GM19455 (cell line): ENCODE measurements at regions not wholly inside any gene's neighbourhood (a gene's known extent, or its start where the extent isn't known, plus 50 kb on each side); places are given as distances from the start of the nearest gene placed in this dataset.

Experiments used
- ATAC-seq: cut with Tn5 transposase; IDR thresholded peaks from one replicate; pipeline ENCODE4 v1.9.1; 2021; ENCODE audit not compliant: unreplicated experiment

GRCh38 chr4:89604951-89605350 is 232.0 kb downstream of the SNCA start:
- no peak for ATAC-seq

DNA sequence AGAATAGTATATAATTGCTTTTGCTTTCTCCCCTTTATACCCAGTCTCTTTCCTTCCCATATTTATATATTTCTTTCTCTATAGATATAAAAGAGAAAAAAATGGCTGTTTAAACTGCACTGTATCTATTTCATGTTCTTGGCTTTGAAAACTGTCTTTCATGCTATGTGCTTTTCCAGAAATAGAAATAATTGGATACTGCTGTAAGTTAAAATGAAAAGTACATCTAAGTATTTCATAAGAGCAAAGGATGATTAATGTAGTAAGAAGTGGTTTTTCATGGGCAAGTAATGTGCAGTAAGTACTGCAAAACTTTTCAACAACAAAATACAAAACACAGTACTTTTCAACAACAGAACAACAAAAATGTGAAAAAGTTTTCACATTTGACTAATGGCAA is 237.9 kb downstream of the SNCA start:
- no peak for ATAC-seq

- no peak for ATAC-seq
Measured at GRCh38 chr4:89598602-89599001, 238.4 kb downstream of the SNCA start.

GRCh38 chr4:89595125-89595789 is 241.7 kb downstream of the SNCA start:
- no peak for ATAC-seq

GRCh38 chr4:89590128-89590527 is 246.8 kb downstream of the SNCA start:
- ATAC-seq: no peak

DNA sequence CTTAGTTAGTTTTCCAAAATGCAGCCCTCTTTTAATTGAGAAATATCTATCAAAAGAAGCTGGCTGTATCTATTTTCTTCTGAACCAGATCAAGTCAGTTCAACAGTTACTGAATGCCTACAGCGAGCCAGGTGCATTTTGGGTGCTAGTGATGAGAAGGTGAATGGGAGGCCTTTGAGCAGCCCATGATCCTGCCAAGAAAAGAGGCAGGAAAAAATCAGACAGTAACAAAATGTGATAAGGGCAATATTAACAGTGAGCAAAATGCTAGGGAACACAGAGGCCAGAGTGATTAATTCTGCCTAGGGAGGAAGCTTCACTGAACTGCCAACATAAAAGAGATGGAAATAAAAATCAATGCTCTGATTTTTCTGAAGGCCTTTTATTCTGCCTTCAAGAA is 248.5 kb downstream of the SNCA start:
- ATAC-seq: no peak

GRCh38 chr4:89587364-89587763 is 249.6 kb downstream of the SNCA start:
- ATAC-seq: no peak

GRCh38 chr4:89586864-89587263 is 250.1 kb downstream of the SNCA start:
- ATAC-seq: no peak

- no peak for ATAC-seq
Measured at GRCh38 chr4:89586318-89586717, 250.6 kb downstream of the SNCA start.

GRCh38 chr4:89582756-89583505 is 254.0 kb downstream of the SNCA start:
- ATAC-seq: no peak

DNA sequence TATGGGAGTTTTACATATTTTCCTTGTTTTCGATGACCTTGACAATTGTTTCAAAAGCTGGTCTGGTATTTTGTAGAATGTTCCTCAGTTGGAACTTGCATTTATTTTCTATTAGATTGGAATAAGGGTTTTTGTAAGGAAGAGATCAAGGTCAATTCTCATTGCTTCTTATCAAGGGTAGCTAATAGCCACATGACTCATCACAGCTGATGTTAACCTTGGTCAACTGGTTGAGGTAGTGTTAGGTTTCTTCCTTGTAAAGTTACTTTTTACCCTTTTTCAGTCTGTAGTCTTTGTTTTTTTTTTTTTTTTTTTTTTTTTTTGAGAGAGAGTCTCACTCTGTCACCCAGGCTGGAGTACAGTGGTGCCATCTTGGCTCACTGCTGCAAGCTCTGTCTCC is 257.2 kb downstream of the SNCA start:
- no peak for ATAC-seq

DNA sequence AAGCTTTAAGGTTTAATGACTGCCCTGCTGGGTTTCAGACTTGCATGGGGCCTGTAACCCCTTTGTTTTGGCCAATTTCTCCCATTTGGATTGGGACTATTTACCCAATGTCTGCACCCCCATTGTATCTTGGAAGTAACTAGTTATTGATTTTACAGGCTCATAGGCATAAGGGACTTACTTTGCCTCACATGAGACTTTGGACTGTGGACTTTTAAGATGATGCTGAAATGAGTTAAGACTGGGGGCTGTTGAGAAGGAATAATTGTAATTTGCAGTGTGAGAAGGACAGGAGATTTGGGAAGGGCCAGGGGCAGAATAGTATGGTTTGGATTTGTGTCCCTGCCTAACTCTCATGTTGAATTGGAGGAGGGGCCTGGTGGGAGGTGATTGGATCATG is 260.7 kb downstream of the SNCA start:
- no peak for ATAC-seq

DNA sequence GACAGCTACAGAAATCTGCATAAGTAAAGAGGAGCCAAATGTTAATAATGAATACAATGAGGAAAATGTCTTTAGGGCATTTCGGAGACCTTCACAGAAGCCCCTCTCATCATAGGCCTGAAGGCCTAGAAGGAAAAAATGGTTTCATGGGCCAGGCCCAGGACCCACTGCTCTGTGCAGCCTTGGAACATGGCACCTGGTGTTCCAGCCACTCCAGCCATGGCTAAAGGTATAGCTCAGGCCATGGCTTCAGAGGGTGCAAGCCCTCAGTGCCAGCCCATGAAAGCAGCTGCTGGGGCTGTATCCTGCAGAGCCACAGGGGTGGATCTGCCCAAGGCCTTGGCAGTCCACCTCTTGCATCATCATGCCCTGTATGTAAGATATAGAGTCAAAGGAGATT is 261.1 kb downstream of the SNCA start:
- ATAC-seq: no peak

DNA sequence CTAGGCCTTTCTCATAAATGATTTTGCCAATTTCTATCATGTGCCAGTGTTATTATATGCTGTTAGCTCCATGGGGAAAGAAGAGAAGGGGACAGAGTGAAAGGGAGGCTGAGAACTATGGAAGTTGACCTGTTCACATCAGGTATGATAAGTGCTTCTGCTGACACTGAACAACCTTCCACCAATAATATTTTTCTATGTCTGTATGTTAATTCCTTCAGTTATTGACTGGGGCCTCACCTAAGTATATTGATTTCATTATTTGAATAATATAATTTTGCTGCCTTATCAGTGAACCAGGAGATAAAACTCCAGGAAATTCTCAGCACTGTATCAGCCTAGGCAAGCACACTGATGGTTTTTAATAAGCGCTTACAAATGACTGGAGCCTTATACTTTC is 262.8 kb downstream of the SNCA start:
- ATAC-seq: no peak

DNA sequence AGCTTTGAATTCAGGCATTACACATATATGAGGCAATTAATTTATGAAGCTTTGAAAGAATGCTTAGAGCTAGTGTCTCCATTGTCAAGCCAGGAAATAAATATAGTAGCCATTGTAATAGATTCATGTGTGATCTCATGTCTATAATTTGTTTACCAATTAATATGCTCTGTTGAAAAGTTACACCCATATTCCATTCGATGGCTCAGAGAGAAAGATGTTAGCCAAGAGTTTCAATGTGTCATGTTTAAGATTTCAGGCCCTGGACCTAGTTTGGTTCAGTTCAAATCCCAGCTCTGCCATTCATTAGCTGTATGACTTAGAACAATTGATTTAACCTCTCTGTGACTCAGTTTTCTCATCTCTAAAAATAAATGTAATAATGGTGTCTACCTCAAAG is 263.3 kb downstream of the SNCA start:
- no peak for ATAC-seq

DNA sequence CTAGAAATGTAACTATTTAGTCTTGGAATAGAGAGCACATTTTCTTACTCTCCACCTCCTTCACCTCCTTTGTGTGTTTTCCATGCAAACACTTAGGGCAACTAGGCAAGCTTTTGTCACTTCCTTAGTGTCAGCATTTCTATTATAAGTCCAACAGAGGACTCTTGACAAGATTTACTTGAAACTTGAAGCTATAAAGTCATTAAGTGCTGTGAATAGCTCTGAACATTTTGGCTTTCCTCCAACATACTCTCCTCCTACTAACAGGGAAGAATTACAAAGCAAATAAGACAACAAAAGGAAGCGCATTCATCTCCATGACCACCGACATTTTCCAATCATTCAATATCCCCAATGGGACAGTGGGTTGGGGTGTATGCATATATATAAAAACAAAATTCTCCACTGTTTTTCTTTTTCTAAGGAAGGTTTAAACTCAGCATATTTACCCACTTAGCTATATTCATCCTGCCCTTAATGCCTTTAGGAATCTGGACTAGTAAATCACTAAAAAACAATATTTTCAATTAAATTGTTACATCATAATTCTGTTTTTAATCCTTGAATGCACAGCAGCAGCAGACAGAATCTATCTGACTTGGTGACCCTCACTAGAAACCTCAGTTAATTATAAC is 264.6 kb downstream of the SNCA start:
- no peak for ATAC-seq

- no peak for ATAC-seq
Measured at GRCh38 chr4:89570931-89571330, 263.3 kb upstream of the GPRIN3 start.

DNA sequence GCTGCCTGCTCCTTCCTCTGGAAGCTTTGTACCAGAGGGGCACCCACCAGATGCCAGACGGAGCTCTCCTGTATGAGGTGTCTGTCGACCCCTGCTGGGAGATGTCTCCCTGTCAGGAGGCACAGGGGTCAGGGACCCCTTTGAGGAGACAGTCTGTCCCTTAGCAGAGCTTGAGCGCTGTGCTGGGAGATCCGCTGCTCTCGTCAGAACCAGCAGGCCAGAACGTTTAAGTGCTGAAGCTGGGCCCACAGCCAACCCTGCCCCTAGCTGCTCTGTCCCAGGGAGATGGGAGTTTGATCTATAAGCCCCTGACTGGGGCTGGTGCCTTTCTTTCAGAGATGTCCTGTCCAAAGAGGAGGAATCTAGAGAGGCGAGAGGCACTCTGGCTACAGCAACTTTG is 260.3 kb upstream of the GPRIN3 start:
- no peak for ATAC-seq

DNA sequence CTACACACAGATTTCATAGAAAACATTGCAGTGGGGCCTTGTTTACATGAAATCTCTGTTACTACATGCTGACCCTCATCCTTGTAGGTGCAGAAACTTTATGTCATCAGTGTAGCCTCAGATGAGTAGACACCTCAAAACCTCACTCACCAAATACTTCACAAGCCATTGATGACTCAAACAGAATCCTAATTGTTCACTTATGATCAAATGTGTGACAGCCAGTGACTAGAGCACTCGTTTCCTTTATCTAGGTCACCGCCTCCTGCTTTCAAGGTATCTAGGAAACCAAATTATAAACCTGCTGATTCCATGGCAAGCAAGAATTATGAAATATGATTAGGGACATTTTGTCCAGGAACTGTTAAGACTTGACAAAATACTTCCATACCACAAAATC is 255.8 kb upstream of the GPRIN3 start:
- ATAC-seq: no peak

GRCh38 chr4:89562746-89563145 is 255.1 kb upstream of the GPRIN3 start:
- ATAC-seq: no peak

GRCh38 chr4:89561048-89561447 is 253.4 kb upstream of the GPRIN3 start:
- ATAC-seq: no peak

GRCh38 chr4:89558147-89558546 is 250.5 kb upstream of the GPRIN3 start:
- no peak for ATAC-seq
